ENCODE measurements at regions not wholly inside any gene's neighbourhood (a gene's known extent, or its start where the extent isn't known, plus 50 kb on each side); places are given as distances from the start of the nearest gene placed in this dataset.

- TF ChIP-seq CTCF (conservative IDR thresholded peaks at IDR 0.05) (no peak), EZH2 (IDR thresholded peaks at IDR 0.05; ENCODE audit: low read depth) (no peak)
These were observed 59.4 kb downstream of the SOX2 start for GRCh38 chr3:181771120-181771519.

Measured in PC-9 (cell line).